Kidney (tissue), 13 donors: ENCODE measurements at regions not wholly inside any gene's neighbourhood (a gene's known extent, or its start where the extent isn't known, plus 50 kb on each side); places are given as distances from the start of the nearest gene placed in this dataset.

Experiments used
- DNase-seq, 5 donors: peaks; one replicate each; pipeline ENCODE4 v3.0.0-alpha.2; 2013 to 2020
- FAIRE-seq: peaks from 2 replicates; lab custom pipeline; 2012; peaks lifted over from hg19 to GRCh38; lab: Jason Lieb, UNC
- H3K27ac ChIP-seq, 2 donors: one replicate each; pipeline ENCODE4 v1.7.0; 2013; ENCODE audit warnings: low read depth in 2 of 2, low read length in 2 of 2, inconsistent platforms in 1 of 2
- H3K27me3 ChIP-seq: one replicate; pipeline ENCODE4 v1.7.1; 2013; ENCODE audit warnings: low read length, inconsistent platforms; ENCODE audit not compliant: control insufficient read depth, insufficient read depth
- H3K36me3 ChIP-seq, 3 donors: one replicate each; pipeline versions ENCODE4 v1.7.0 to v1.7.1; 2013; ENCODE audit warnings: low read length in 3 of 3, control low read depth in 1 of 3, inconsistent platforms in 1 of 3; ENCODE audit not compliant: insufficient read depth in 3 of 3, control insufficient read depth in 2 of 3
- H3K4me1 ChIP-seq, 3 donors: one replicate each; pipeline versions ENCODE4 v1.7.0 to v1.7.1; 2013; ENCODE audit warnings: low read length in 3 of 3, inconsistent platforms in 1 of 3, low read depth in 1 of 3; ENCODE audit not compliant: control insufficient read depth in 2 of 3, insufficient read depth in 2 of 3
- H3K4me3 ChIP-seq, 3 donors: one replicate each; pipeline versions ENCODE4 v1.7.0 to v1.8.1; 2013; ENCODE audit warnings: low read length in 3 of 3, control low read depth in 1 of 3, inconsistent platforms in 1 of 3
- H3K9ac ChIP-seq, 3 donors: one replicate each; pipeline versions ENCODE4 v1.7.0 to v1.7.1; 2013; ENCODE audit warnings: low read length in 3 of 3, control low read depth in 1 of 3, inconsistent platforms in 1 of 3
- H3K9me3 ChIP-seq, 3 donors: one replicate each; pipeline versions ENCODE4 v1.7.0 to v1.7.1; 2013; ENCODE audit warnings: low read length in 3 of 3, control low read depth in 1 of 3, inconsistent platforms in 1 of 3; ENCODE audit not compliant: control insufficient read depth in 2 of 3, insufficient read depth in 1 of 3
- intact Hi-C: fragments of 100-400 bp; cut with DNase I; formaldehyde crosslinking; loops from one replicate; pipeline ENCODE4 v1.11.1; 2022
- TF ChIP-seq, protein P1 (sequence below): IDR thresholded peaks from 3 replicates; pipeline ENCODE4 v1.5.1; 2012; ENCODE audit warnings: mild to moderate bottlenecking, moderate library complexity, borderline replicate concordance; ENCODE audit not compliant: insufficient read depth; ENCODE audit errors: extremely low read depth
- donor health status: control.
- donor health status: control.
- donor health status: control.
- donor health status: control.
- donor health status: control.
- donor health status: DM: yes; HTN: yes; CAD: no.
- donor health status: Normal renal cell carcinoma (clear cell type).

DNA sequence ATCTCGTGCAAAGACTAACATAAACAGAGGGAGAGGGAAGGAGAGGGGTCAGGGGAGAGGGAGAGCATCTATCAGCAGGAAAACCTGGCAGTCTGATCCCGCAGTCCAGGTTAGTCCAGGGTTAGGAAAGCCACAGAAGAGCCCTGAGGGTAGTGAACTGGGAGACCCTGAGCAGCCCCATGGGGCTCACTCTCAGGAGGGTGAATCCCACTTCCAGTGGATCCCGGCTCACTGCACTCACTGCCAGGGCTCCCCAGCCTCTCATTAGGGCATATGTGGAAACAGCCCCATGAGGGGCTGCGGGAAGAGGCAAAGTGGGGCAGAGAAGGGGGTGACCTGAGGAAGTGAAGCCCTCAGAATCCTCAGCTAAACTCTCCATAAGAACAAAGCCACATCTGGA is 329.9 kb downstream of the UBE3D start:
- H3K27me3 ChIP-seq: no peaks in the 10 kb centered on the region
- intact Hi-C loops: no loop called here
- no peak overlapping the region for H3K27ac ChIP-seq
- H3K9ac ChIP-seq: no peak overlapping the region
- no peaks in the 10 kb centered on the region for H3K9me3 ChIP-seq
- H3K4me3 ChIP-seq: no peak overlapping the region
- no peaks in the 10 kb centered on the region for H3K4me1 ChIP-seq
- no peak for FAIRE-seq
- no peaks in the 10 kb centered on the region for H3K36me3 ChIP-seq
- TF ChIP-seq, protein P1, sequence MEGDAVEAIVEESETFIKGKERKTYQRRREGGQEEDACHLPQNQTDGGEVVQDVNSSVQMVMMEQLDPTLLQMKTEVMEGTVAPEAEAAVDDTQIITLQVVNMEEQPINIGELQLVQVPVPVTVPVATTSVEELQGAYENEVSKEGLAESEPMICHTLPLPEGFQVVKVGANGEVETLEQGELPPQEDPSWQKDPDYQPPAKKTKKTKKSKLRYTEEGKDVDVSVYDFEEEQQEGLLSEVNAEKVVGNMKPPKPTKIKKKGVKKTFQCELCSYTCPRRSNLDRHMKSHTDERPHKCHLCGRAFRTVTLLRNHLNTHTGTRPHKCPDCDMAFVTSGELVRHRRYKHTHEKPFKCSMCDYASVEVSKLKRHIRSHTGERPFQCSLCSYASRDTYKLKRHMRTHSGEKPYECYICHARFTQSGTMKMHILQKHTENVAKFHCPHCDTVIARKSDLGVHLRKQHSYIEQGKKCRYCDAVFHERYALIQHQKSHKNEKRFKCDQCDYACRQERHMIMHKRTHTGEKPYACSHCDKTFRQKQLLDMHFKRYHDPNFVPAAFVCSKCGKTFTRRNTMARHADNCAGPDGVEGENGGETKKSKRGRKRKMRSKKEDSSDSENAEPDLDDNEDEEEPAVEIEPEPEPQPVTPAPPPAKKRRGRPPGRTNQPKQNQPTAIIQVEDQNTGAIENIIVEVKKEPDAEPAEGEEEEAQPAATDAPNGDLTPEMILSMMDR: no peak
- no peak for DNase-seq

DNA sequence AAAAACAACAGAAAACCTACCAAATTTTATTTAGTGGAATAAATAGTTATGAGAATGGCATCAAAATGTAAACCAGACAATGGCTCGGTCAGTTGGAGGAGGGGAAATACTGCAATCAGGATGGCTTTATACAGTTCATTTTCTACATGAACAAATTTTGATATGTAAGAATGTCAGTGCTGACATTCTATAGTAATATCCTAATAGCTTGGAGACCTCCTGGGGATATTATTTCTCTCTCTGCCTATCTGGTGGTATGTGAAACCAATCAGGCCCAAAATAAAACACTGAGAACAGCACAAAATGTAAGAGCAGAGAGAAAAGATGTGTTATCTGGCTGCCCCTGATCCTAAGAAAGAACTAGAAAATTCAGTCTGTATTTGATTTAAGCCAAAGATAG is 327.7 kb downstream of the UBE3D start:
- intact Hi-C loops: no loop called here
- Histone ChIP-seq H3K4me3 (no peak overlapping the region), H3K36me3 (no peaks in the 10 kb centered on the region), H3K9ac (no peak overlapping the region), H3K4me1 (no peaks in the 10 kb centered on the region), H3K27ac (no peak overlapping the region), H3K27me3 (no peaks in the 10 kb centered on the region), H3K9me3 (no peaks in the 10 kb centered on the region)
- TF ChIP-seq, protein P1: no peak
- FAIRE-seq: no peak
- no peak for DNase-seq

DNA sequence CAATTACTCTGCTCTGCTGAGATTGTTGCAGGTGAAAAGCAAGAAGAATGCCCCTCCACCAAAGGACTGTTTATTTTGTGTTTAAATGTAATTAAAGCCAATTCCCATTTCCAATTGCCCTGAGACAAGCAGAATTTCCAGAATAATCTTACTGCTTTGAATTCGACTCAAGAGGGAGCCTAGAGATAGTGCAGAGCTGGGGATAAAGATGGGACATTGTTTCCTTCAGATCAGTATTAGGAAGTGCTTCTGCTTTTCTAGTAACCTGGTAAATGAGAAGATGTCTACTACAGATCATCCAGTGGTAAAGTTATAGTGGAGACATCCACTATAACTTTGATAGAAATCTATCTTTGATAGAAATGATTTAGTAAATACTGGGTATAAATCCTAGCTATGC is 326.9 kb downstream of the UBE3D start:
- no peaks in the 10 kb centered on the region for H3K9me3 ChIP-seq
- H3K36me3 ChIP-seq: no peaks in the 10 kb centered on the region
- no peaks in the 10 kb centered on the region for H3K4me1 ChIP-seq
- TF ChIP-seq, protein P1: no peak
- no peak overlapping the region for H3K4me3 ChIP-seq
- no peaks in the 10 kb centered on the region for H3K27me3 ChIP-seq
- intact Hi-C loops: no loop called here
- H3K9ac ChIP-seq: no peak overlapping the region
- no peak overlapping the region for H3K27ac ChIP-seq
- FAIRE-seq (no peak), DNase-seq (no peak)

DNA sequence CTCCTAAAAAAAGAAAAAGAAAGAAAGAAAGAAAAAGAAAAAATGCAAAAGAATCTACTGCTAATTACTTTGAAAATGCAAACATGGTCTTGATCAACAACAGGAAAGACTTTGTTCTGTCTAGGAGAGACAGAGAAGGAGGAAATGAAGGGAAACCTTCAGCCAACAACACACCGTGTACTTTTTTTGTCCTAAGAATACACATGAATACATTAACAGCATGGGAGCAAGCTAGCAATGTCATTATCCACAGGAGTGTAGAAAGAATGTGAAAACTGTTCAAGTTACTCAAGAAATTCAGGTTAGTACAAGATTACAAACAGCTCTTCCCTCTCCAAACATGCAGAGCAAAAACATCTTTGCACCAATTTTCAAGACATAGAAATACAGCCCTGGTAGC is 326.3 kb downstream of the UBE3D start:
- Histone ChIP-seq H3K4me1 (no peaks in the 10 kb centered on the region), H3K36me3 (no peaks in the 10 kb centered on the region), H3K9ac (no peak overlapping the region), H3K27ac (no peak overlapping the region), H3K27me3 (no peaks in the 10 kb centered on the region), H3K9me3 (no peaks in the 10 kb centered on the region), H3K4me3 (no peak overlapping the region)
- FAIRE-seq (no peak), DNase-seq (no peak)
- intact Hi-C loops: no loop called here
- TF ChIP-seq, protein P1: no peak
